Adrenal gland (tissue), 9 donors: ENCODE measurements at regions not wholly inside any gene's neighbourhood (a gene's known extent, or its start where the extent isn't known, plus 50 kb on each side); places are given as distances from the start of the nearest gene placed in this dataset.

Experiments
- DNase-seq, 7 donors: peaks; one replicate each; pipeline ENCODE4 v3.0.0-alpha.2; 2019 to 2020
- H3K27ac ChIP-seq, 5 donors: fragments of 200-600 bp; sonication (generic) in 4 of 5; 1 replicate in 3 of 5; 2 replicates in 2 of 5; pipeline versions ENCODE4 v1.5.1 to v1.8.0; 2016 to 2020; ENCODE audit warnings: mild to moderate bottlenecking in 1 of 5
- H3K27me3 ChIP-seq: fragments of 200-600 bp; 2 replicates; pipeline ENCODE4 v1.8.0; 2021
- H3K36me3 ChIP-seq, 2 donors: fragments of 200-600 bp; replicated peaks in 1 of 2; 1 replicate in 1 of 2; 2 replicates in 1 of 2; pipeline versions ENCODE4 v1.5.1 to v1.8.0; 2018 to 2022
- H3K4me1 ChIP-seq, 2 donors: fragments of 200-600 bp; replicated peaks in 1 of 2; 1 replicate in 1 of 2; 2 replicates in 1 of 2; pipeline versions ENCODE4 v1.5.1 to v1.8.0; 2018 to 2021
- H3K4me3 ChIP-seq, 4 donors: fragments of 200-600 bp; sonication (generic) in 3 of 4; one replicate each; pipeline ENCODE4 v1.5.1; 2016 to 2018
- H3K9me3 ChIP-seq, 3 donors: fragments of 200-600 bp; sonication (generic) in 1 of 3; replicated peaks in 1 of 3; 1 replicate in 2 of 3; 2 replicates in 1 of 3; pipeline versions ENCODE4 v1.5.1 to v1.8.0; 2016 to 2021
- POLR2A ChIP-seq, 2 donors: fragments of 450-650 bp; IDR thresholded peaks; one replicate each; pipeline ENCODE4 v1.6.1; 2017; ENCODE audit warnings: antibody characterized with exemption in 2 of 2, mild to moderate bottlenecking in 2 of 2, moderate library complexity in 1 of 2
- WGBS, 4 donors: extraction: QIAGEN DNeasy Blood & Tissue Kit in 2 of 4; methylation state at CpG; one replicate each; pipeline versions ENCODE4 v1.1.5 to v1.1.7; 2013 to 2017; 5-methylcytosine and 5-hydroxymethylcytosine counted together
- intact Hi-C, 2 donors: fragments of 100-400 bp; cut with DNase I; formaldehyde crosslinking; loops; one replicate each; pipeline versions ENCODE4 v1.14.1 to v1.15.0; 2022 to 2023
- TF ChIP-seq, protein P1 (sequence below), 6 experiments: fragments of 450-650 bp in 4 of 6; fragments of 200-600 bp in 2 of 6; sonication (generic) in 1 of 6; IDR thresholded peaks; 1 replicate in 5 of 6; 2 replicates in 1 of 6; pipeline versions ENCODE4 v1.5.1 to v1.8.0; 2016 to 2021; ENCODE audit warnings: antibody characterized with exemption in 6 of 6, mild to moderate bottlenecking in 2 of 6, moderate library complexity in 1 of 6
- donor health status: healthy with polysubstance abuse.
- donor health status: Bipolar disorder and iron deficiency.
- donor health status: DM: yes; HTN: yes; CAD: no.
- donor health status: DM: no; HTN: no; CAD: no.
- donor health status: DM: no; HTN: no; CAD: no.

DNA sequence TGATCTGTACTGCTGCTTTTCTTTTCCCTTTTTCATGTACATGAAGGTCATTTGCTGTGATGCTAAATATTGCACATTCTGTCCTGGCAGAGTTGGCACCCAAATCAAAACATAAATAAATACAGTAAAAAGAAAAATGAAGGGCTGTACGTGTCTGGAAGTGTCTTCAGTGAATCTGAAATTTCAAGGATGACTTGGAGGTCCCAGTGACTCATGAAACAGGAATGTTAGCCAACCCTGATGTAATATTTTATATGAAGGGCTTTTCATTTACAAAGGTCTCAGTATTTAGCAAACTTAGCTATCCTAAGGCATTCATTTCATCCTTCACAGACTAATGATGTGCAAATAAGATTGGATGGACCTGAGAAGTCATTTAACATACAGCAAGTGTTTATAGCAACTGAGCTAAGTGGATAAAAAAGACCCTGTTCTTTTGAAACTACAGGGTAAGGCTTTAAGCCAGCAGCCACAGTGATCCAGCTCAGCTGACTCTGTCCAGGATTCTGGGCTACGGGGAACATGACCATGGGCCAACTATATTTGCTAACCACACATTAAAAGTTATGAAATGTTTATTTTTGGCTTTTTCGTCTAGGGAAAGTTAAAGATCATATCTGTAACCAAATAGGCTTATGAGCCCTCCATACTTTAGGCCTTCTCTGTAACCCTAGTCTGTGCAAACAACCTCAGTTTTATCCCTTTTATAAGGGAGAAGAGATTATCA, 104.0 kb upstream of the DMRTA1 start:
- no peak for DNase-seq
- intact Hi-C loops: no loop called here
- Histone ChIP-seq H3K36me3 (no peaks in the 10 kb centered on the region), H3K4me1 (no peaks in the 10 kb centered on the region), H3K27me3 (no peaks in the 10 kb centered on the region), H3K9me3 (no peaks in the 10 kb centered on the region), H3K4me3 (no peak overlapping the region), H3K27ac (no peak overlapping the region)
- TF ChIP-seq POLR2A (IDR thresholded peaks at IDR 0.05): no peak
- TF ChIP-seq, protein P1, sequence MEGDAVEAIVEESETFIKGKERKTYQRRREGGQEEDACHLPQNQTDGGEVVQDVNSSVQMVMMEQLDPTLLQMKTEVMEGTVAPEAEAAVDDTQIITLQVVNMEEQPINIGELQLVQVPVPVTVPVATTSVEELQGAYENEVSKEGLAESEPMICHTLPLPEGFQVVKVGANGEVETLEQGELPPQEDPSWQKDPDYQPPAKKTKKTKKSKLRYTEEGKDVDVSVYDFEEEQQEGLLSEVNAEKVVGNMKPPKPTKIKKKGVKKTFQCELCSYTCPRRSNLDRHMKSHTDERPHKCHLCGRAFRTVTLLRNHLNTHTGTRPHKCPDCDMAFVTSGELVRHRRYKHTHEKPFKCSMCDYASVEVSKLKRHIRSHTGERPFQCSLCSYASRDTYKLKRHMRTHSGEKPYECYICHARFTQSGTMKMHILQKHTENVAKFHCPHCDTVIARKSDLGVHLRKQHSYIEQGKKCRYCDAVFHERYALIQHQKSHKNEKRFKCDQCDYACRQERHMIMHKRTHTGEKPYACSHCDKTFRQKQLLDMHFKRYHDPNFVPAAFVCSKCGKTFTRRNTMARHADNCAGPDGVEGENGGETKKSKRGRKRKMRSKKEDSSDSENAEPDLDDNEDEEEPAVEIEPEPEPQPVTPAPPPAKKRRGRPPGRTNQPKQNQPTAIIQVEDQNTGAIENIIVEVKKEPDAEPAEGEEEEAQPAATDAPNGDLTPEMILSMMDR (IDR thresholded peaks at IDR 0.05): no peak
- WGBS, 4 donors: 27 to 31% (median 30%) methylated on average over 3 of the region's 3 CpGs

GRCh38 chr9:22343218-22343611, 103.4 kb upstream of the DMRTA1 start:
- WGBS, 4 donors: 94 to 100% (median 95%) methylated on average over 1 of the region's 1 CpG
- Histone ChIP-seq H3K4me1 (no peaks in the 10 kb centered on the region), H3K9me3 (no peaks in the 10 kb centered on the region), H3K36me3 (no peaks in the 10 kb centered on the region), H3K4me3 (no peak overlapping the region), H3K27ac (no peak overlapping the region), H3K27me3 (no peaks in the 10 kb centered on the region)
- no peak for TF ChIP-seq POLR2A (IDR thresholded peaks at IDR 0.05)
- TF ChIP-seq, protein P1 (IDR thresholded peaks at IDR 0.05): no peak
- DNase-seq: no peak
- intact Hi-C loops: no loop called here

- H3K4me3 ChIP-seq: no peak overlapping the region
- no peaks in the 10 kb centered on the region for H3K9me3 ChIP-seq
- 66 to 84% (median 82%) methylated on average over 9 to 11 of the region's 13 CpGs for WGBS, 4 donors
- no peak overlapping the region for H3K27ac ChIP-seq
- intact Hi-C loops: no loop called here
- H3K27me3 ChIP-seq: no peaks in the 10 kb centered on the region
- no peak for DNase-seq
- H3K36me3 ChIP-seq: no peaks in the 10 kb centered on the region
- no peak for TF ChIP-seq POLR2A (IDR thresholded peaks at IDR 0.05)
- TF ChIP-seq, protein P1 (IDR thresholded peaks at IDR 0.05): no peak
- H3K4me1 ChIP-seq: no peaks in the 10 kb centered on the region
Observed at GRCh38 chr9:22354699-22355384, 91.8 kb upstream of the DMRTA1 start.

DNA sequence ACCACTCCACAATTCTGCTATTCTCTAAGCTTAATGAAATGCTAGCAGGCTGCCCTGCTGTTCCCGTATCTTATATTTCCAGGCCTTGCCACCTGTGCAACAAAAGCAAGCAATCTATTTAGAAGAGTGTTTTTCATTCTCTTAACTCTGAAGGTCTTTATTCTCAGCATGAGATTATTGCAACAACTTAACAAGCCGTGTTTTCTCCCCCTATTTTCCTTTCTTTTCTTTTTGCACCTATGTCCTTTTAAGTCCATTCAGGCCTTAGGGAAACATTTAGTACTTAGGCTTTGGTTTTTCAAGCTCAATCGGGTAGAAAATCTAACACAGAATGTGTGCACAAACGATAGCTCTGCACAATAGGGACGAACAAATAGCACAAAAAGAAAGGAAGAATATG, 89.6 kb upstream of the DMRTA1 start:
- intact Hi-C loops: no loop called here
- H3K4me3 ChIP-seq: no peak overlapping the region
- no peaks in the 10 kb centered on the region for H3K36me3 ChIP-seq
- no peak for TF ChIP-seq POLR2A (IDR thresholded peaks at IDR 0.05)
- TF ChIP-seq, protein P1 (IDR thresholded peaks at IDR 0.05): no peak
- no peaks in the 10 kb centered on the region for H3K4me1 ChIP-seq
- no peaks in the 10 kb centered on the region for H3K9me3 ChIP-seq
- 62 to 71% (median 67%) methylated on average over 5 of the region's 5 CpGs for WGBS, 4 donors
- no peak overlapping the region for H3K27ac ChIP-seq
- H3K27me3 ChIP-seq: no peaks in the 10 kb centered on the region
- DNase-seq: no peak
